ENCODE measurements at regions not wholly inside any gene's neighbourhood (a gene's known extent, or its start where the extent isn't known, plus 50 kb on each side); places are given as distances from the start of the nearest gene placed in this dataset.
"Not testable (repeated sequence)": the region's sequence is repeated elsewhere in the genome, so short reads cannot be mapped to it uniquely, and the experiment has no call there.

DNA sequence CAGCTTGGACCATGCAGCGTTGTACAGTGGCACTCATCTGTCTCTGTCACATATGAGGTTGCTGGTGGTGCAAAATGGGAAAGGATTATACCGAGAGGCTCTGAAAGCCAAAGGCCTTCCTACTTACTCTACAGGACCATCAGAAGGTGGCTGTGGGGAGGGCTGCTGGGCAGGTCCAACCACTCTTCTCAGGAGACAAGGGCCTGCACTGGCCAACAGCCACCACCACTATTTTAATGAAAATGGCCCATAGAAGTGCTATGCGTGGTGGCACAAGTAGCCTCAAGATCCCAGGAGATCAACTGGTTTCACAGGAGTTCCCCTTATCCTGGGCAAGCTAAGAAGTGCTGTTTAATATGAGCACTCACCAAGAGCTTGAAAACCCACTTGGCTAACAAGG, 52.3 kb downstream of the MRPL57 start:
- DNase-seq = no peak

DNA sequence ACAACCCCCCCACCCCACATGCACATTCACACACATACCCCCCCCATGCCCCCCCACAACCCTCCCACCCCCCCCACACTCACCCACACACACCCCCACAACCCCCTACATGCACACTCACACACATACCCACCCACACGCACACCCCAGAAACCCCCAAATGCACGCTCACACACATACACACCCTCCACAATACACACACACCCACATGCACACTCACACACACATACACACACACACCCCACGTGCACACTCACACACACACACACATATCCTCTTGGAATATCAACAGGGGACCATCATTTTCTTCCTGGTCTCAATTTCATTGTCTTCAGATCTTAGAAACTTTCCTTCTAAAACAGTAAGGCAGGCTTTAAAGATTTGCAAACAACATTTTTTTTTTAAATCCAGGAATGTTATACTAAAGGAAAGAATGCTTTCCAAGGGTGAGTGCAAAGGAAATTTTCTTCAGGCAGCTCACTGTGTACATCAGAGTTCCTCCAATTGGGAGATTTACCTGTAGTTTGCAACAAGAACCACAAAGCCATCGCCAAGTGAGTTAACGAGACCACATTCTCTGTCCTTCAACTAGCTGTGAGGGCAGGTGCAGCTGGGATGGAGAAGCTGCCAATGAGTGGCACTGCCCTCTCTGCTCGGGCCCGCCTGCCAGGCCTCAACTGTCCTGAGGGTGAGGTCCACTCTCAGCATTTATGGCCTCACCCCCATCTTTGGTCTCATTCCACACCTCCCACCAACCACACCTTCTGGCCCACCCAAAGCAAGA, 53.0 kb downstream of the MRPL57 start:
- DNase-seq = no peak

DNA sequence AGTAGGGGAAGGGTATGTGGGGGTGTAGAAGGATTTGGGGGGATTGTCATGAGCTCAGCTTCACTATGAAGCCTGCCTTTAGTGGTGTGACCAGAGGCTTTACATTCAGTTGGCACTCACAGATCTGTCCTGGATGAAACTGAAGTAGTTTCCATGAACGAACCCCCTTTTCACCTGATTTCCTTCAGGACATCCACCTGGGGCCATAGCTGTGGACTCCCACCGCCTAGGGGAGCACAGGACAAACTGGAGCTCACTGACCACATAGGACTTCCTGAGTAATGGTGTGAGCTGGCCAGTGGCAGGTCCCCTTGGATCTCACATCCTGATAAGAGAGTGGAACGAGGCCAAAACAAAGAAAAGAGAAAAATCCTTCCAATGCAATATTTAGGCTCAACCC, 54.1 kb downstream of the MRPL57 start:
- DNase-seq = no peak

DNA sequence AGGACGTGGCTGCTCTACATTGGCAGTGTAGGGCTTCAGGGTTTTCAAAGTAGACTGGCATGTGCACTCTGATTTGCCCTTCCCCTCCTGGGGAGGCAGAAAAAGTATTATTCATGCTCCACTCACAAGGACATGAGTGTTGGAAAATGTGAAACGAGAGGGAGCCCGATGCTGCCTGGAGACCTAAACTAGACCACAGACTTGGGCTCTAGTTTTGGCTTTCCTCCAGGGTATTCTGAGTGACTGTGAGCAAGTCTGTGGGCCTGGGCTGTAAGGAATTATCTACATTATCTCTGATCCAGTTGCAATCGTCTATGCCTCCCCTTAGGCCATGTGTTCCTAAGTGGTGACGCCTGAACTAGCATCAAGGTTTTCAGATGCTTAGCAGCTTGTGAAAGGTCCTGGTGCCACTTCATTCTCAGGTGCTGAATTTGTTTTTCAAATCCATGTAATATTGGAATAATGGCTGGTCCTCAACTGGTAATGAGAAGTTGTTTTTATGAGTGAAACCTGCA, 55.0 kb downstream of the MRPL57 start:
- DNase-seq = no peak

DNA sequence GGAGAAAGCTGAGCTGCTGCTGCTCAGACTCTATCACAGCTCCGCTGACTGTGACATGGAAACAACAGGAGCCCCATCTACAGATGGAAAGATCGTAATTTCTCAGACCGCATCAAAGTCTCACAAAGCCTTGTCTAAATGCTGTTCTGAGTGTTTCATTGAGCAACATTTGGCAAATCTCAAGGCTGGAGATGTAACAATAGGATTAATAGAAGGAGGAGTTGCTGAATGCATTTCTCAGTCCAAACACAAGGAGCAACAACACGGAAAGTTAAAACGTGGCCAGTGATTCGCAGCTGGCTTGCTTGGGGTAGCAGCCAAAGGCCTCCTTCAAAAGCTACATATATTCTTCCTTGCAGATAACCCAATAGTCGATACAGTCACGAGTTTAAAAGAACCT, 55.7 kb downstream of the MRPL57 start:
- no peak for DNase-seq

DNA sequence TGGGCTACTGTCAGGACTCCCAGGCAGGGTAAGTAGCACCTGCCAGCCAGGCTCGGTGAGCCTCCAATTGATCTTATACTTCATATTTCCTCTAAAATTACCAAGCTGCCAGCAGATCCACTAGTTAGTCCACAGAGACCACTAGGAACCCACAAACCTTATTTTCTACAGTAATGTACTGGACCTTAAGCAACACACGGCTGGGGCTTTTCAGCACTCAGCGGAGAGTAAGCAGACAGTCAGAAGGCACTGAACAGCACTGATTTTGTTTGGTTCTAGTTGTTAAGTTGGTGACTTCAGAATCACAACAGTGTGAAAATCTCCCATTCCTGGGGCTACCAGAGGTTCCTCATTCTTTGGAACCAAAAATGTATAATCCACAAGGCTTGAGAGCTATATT, 56.1 kb downstream of the MRPL57 start:
- DNase-seq = no peak

DNA sequence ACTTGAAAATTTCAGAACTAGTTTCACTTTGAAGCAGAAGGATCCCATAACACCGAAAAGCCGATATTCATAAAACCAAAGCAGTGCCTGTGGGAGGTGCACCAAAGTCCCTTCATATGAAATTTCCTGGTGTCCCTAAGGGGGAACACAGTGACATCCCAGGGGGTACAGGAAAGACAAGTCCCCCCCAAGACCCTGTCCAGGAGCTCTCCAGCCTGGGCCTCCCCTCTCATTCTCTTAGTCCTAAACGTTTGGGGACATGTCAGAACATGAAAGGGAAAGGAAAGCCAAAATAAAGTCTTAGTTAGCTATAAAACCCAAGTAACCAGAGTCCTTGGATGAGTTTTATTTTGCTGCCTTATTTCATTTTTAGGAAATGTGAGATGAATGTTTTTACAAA, 56.6 kb downstream of the MRPL57 start:
- no peak for DNase-seq

DNA sequence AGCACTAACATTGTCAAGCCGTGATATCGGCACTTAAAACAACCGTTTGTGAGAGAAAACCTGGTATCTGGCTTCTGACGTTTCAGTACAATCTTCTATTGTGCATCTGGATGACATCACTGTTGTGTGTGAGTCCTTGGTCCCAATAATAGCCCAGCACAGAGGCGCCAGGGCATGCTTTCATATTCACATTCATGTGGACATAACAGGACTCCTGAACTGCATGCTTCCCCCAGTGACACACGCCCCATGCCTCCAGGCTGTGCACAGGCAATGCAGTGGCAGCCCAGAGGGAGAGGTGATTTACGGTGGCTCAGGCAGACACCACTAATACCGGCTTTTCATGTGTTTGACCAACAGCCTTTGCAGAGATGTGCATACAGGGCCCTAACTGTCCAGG, 58.1 kb downstream of the MRPL57 start:
- no peak for DNase-seq

DNA sequence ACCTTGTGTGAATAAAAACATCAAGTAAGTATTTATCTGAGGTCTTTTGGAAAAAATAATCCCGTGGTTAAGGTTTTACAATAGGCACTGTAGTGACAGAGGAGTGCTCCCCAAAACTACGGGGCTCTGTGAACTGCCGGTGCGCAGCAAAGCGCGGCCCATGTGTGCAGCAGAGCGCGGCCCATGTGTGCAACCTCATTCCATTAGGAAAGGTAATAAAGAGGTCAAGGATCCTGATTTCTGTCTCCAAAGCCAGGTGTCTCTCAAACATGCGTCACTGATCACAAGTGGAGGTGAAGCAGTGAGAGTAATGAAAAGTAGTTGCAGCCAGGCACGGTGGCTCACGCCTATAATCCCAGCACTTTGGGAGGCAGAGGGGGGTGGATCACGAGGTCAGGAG, 58.7 kb downstream of the MRPL57 start:
- DNase-seq = no peak

DNA sequence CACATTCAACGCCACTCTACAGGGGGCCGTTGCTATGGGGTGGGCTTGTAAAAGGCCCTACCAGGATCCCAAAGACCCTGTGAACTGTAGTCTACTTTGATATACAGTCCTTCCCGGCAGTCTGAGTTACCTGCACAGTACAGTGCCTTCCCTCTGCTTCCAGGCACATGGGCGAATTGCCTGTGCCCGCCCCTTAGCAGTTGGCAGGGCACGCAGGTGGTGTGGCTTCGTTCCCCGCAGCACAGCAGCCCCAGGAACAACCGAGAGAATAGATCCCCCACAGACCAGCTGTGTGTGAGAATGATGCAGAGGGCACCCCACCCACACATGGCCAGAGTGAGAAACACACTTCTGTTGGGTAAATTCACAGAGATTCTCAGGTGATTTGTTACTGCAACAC, 60.6 kb downstream of the MRPL57 start:
- DNase-seq = no peak

DNA sequence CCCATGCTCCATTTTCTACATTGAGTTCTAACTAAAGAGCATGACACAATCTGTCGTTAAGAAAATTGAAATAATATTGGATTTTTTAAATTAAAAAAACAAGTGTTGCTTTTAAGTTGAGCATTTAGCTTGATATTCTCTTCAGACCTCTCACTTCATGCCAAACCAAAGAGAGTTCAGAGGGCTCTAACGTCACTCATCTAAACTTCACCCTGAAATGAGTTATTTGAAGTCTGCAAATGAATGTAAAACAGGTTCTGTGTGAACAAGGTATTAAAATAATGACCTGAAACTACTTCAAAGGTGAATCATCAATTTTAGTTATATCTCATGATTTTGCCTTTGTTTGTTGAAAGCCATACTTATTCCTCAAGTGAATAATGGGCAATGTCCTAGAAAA, 61.8 kb downstream of the MRPL57 start:
- DNase-seq = no peak

DNA sequence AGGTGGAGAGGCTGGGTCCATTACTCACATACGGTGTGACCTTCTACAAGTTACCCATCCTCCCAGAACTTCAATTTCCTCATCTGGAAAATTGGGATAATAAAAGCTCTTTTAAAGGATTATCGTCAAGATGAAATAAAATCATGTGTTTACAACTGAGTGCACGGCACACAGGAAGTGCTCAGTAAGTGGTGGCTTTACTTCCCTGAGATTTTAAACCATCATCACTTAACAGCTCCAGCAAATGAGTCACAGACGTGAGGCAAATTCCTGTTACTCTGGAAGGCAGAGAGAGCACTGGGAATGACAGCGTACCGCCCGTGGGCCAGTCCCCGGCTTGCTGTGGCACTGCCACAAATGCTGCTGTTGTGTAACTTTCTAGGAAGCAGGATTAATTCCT, 64.1 kb downstream of the MRPL57 start:
- no peak for DNase-seq

DNA sequence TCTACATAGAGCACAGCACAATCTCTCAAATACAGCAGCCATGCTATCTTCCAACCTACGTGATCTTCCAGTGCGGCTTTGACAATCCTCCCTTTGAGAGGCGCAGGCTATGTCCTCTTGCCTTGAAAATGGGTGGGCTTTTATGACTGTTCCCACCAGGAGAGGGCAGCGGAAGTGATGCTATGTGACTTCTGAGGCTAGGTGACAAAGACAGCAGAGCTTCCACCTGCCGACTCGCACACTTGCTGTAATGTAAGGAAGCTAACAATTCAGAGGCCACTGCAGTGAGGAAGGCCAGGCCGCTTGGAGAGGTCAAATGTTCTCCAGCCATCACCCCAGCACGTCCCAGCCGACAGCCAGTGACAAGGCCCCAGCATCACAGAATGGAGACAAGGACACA, 65.8 kb downstream of the MRPL57 start:
- no peak for DNase-seq

DNA sequence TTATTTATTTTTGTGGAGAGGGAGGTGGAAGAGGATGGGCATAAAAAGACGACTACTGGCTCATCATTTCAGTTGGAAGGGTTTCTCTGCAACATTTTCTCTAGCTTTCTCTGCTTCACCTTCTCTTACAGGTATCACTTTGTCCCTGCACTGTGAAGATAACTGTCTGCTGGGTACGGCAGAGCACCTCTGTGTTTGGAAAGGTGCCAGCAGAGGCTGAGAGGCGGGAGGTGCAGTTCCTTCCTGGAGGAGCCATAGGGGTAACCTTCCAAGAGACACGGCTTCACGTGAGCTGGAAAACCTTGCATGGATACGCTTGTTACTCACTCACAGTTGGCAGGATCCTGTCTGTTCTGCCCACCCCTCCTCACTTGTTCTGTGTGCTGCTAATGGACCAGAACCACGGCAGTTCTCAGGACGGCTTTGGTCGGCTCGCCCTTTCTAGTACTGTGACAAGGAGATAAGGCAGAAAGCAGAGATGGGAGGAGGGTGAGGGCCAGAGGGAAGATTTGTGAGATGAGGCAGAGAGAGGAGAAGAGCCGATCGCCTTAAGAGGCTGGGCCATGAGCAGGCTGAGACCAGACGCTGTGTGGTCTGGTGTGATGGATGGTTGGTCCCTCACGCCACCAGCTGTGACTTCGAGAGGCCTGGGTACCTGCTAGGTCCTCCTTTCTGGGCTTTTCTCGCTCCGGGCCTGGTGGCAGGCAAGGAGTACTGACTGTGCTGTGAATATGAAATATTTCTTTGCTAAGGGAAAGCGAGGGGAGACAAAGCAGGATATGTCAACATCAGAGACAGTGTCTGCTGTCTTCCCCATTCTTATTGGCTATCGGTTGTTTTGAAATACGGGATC, 66.8 kb downstream of the MRPL57 start:
- DNase-seq = no peak

DNA sequence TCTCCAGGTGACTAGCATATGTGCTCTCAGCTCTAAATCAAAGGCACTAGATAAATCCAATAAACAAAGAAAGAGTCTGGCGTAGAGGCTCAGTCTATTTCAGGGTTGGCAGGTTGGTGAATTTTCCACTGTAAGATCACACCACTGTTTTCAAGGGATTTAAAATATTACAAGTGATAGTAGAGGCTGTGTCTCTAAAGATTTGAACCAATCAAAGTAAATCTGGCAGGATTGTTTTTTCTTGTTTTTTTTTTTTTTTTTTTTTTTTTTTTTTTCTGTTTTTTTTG, 67.4 kb downstream of the MRPL57 start:
- not testable (repeated sequence) for DNase-seq

DNA sequence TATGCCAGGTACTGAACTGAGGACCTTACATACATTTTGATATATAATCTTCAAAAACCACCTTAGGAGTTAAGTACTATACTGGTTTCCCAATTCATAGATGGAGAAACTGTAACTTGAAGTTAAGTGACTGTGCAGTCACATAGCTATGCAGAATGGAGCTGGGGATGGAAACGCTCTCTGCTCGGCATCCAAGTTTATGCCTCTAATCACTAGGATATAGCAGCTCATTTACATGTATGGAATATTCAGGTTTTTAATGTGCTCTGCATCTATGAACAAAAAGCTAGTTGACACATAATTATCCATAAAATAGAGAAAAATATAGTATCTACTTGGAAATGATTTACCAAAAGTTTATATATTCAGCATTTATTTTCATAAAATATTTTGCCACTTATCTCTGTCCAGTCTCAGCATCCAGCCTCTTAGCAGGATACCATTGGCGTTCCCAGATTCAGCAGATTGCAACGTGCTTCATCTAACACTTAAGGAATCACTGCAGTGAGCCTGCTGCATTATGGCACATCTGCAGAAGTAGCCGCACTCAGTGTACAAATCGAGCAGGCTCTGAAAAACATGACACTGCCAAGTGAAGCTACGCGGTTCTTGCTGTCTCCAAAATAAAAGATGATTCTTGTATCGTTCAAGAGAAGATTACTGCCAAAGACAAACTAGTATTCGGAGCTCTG, 70.4 kb downstream of the MRPL57 start:
- DNase-seq = no peak

DNA sequence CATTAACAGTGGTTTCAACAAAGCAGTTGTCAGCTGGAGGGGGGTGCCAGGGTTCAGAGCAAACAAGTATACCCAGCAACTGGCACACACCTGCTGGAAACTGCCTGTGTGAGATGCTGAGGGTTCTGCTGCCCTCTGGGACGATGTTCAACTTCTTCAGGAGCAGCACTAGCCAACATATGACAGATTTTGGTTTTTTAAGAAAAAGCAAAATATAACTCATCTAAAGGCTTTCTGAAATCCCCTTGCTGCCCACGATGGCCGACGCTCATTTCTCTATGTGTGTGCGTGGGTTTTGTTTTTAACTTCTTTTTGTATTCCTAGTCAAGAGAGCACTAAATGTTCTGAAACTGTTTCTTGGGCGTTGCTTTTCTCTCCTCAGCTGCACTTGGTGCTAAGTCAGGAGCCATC, 79.9 kb downstream of the MRPL57 start:
- no peak for DNase-seq

DNA sequence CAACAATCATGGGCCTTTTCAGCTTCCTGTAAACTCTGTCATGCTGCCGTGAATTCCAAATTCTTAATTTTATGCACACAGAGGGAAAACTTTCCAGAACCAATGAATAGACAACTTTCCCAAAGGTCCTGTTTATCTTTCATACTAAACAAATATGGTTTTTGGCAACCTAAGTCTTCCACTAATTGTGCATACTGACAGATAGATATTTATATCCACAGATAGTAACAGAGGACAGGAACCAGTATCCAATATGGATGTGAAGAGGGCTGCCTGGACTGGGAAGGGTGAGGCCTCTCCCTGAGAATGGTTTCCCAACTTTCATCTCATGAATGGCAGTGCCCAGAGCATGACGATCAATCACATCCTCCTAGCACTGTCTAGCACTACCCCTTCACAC, 80.4 kb downstream of the MRPL57 start:
- no peak for DNase-seq

DNA sequence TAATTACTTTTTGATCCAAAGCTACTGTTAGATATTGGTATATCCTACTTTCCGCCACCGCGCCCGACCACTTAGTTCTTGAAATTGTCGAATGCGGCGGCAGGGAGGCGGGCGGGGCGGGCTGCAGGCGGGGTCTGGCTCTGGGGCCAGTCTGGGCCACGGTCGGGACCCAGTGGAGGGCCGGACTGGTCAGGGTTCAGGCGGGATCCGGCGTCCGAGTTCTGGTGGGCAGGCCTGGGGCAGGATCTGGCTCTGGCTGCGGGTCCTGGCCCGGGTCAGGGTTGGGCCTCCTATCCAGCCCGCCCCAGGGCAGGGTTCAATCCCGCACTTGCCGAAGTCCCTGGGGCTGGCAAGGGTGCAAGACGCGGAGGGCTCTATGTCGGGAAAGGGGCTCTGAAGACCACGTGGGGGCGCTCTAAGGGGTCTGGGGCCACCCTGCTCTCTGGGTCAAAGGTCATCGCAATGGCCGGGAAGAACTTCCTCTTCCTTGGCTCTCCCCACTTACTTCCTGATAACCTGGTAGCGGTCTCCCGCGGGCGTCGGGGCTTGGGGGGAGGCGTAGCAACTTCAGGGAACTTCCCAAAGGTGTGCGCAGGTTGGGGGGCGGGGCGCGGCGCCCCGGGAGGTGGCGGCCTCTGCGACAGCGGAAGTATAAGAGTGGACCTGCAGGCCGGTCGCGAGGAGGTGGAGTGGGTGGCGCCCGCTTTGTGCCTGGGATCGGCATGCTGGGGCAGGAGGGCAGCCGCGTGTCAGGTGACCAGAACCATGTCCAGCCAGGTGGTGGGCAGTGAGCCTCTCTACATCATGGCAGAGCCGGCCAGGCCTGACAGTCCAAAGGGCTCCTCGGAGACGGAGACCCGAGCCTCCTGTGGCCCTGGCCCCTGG, 83.4 kb downstream of the MRPL57 start:
- DNase-seq = no peak

DNA sequence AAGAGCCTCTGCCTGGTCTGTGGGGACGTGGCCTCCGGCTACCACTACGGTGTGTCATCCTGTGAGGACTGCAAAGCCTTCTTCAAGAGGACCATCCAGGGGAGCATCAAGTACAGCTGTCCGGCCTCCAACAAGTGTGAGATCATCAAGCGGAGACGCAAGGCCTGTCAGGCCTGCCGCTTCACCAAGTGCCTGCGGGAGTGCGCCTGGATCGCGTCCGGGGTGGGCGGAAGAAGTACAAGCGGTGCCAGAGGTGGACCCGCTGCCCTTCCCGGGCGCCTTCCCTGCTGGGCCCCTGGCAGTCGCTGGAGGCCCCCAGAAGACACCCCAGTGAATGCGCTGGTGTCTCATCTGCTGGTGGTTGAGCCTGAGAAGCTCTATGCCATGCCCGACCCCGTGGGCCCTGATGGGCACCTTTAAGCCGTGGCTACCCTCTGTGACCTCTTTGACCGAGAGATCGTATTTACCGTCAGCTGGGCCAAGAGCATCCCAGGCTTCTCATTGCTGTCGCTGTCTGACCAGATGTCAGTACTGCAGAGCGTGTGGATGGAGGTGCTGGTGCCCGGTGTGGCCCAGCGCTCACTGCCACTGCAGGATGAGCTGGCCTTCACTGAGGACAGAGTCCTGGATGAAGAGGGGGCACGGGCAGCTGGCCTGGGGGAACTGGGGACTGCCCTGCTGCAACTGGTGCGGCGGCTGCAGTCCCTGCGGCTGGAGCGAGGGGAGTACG, 84.3 kb downstream of the MRPL57 start:
- DNase-seq = not testable (repeated sequence)

DNA sequence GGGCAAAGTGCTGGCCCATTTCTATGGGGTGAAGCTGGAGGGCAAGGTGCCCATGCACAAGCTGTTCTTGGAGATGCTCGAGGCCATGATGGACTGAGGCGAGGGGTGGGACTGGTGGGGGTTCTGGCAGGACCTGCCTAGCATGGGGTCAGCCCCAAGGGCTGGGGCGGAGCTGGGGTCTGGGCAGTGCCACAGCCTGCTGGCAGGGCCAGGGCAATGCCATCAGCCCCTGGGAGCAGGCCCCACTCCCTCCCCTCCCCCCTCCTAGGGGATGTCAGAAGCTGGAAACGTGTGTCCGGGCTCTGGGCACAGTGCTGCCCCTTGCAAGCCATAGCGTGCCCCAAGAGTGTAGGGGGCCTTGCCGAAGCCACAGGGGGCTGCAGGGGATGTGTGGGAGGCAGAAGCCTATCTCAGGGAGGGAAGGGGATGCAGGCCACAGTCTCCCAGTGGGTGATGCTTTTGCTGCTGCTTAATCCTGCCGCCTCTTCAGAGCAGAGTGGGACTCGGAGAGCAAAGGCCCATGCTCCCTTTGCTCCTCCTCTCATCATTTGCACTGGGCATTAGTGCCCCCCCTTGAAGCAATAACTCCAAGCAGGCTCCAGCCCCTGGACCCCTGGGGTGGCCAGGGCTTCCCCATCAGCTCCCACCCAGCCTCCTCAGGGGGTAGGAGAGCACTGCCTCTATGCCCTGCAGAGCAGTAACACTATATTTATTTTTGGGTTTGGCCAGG, 85.2 kb downstream of the MRPL57 start:
- not testable (repeated sequence) for DNase-seq
